Hepatocyte (in vitro differentiated cells): ENCODE measurements at regions not wholly inside any gene's neighbourhood (a gene's known extent, or its start where the extent isn't known, plus 50 kb on each side); places are given as distances from the start of the nearest gene placed in this dataset.

Source experiments
- CTCF ChIP-seq: fragments of 200-600 bp; sonication (generic); IDR thresholded peaks from 2 replicates; pipeline ENCODE4 v1.5.1; 2016; ENCODE audit warnings: antibody characterized with exemption, mild to moderate bottlenecking; ENCODE audit not compliant: poor library complexity
- EZH2 ChIP-seq: fragments of 200-600 bp; sonication (generic); IDR thresholded peaks from 2 replicates; pipeline ENCODE4 v1.6.1; 2016; ENCODE audit warnings: antibody characterized with exemption, mild to moderate bottlenecking, borderline replicate concordance

- TF ChIP-seq CTCF (no peak), EZH2 (no peak)
Measured at GRCh38 chr5:2283481-2284045, 400.8 kb upstream of the IRX4 start.
